Upper lobe of left lung (tissue), 4 donors: ENCODE measurements at regions not wholly inside any gene's neighbourhood (a gene's known extent, or its start where the extent isn't known, plus 50 kb on each side); places are given as distances from the start of the nearest gene placed in this dataset.

Experiments used
- EP300 ChIP-seq, 4 donors: sonication (generic); formaldehyde crosslinking; IDR thresholded peaks; one replicate each; pipeline ENCODE4 v1.5.1; 2017; ENCODE audit warnings: antibody characterized with exemption in 4 of 4, control low read depth in 2 of 4
- POLR2AphosphoS5 ChIP-seq, 2 donors: sonication (generic); formaldehyde crosslinking; IDR thresholded peaks; one replicate each; pipeline ENCODE4 v1.5.1; 2017; ENCODE audit warnings: antibody characterized with exemption in 2 of 2
- TF ChIP-seq, protein P1 (sequence below), 6 experiments: fragments of 450-650 bp in 4 of 6; fragments of 200-600 bp in 2 of 6; sonication (generic) in 2 of 6; IDR thresholded peaks; one replicate each; pipeline ENCODE4 v1.5.1; 2016 to 2019; ENCODE audit warnings: antibody characterized with exemption in 6 of 6

DNA sequence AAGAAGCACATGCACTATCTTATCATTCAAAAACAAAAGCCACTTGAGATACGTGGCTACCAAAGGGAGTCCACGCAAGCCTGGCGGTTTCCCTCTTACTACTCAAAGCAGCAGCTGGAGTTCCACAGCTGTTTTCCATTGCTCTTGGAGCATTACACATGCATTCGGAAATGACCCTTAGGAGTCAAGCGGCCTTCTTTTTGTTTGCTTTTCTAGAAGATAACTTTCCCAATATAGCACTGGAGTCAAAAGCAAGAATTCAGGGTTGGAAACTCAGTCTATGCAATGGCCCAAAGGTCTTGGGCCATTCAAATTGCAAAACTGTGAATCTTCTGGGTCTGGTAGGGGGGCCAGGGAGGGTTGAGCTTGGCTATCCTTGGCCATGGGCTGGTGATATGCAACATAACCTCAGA is 97.8 kb upstream of the MAF start:
- TF ChIP-seq POLR2AphosphoS5 (IDR thresholded peaks at IDR 0.05) (peak in 1 of 2 donors; percentile 53), EP300 (IDR thresholded peaks at IDR 0.05) (no peak)
- TF ChIP-seq, protein P1, sequence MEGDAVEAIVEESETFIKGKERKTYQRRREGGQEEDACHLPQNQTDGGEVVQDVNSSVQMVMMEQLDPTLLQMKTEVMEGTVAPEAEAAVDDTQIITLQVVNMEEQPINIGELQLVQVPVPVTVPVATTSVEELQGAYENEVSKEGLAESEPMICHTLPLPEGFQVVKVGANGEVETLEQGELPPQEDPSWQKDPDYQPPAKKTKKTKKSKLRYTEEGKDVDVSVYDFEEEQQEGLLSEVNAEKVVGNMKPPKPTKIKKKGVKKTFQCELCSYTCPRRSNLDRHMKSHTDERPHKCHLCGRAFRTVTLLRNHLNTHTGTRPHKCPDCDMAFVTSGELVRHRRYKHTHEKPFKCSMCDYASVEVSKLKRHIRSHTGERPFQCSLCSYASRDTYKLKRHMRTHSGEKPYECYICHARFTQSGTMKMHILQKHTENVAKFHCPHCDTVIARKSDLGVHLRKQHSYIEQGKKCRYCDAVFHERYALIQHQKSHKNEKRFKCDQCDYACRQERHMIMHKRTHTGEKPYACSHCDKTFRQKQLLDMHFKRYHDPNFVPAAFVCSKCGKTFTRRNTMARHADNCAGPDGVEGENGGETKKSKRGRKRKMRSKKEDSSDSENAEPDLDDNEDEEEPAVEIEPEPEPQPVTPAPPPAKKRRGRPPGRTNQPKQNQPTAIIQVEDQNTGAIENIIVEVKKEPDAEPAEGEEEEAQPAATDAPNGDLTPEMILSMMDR (IDR thresholded peaks at IDR 0.05) = no peak
